ENCODE measurements at regions not wholly inside any gene's neighbourhood (a gene's known extent, or its start where the extent isn't known, plus 50 kb on each side); places are given as distances from the start of the nearest gene placed in this dataset.

GRCh38 chr11:28833670-28834069 lies 725.5 kb downstream of the METTL15 start:
- no peak for DNase-seq
- ChIA-PET POLR2A (no interaction called here), CTCF (no interaction called here)
- H3K4me1 Mint-ChIP-seq (ENCODE audit: low read depth) = no peaks in the 10 kb centered on the region
- H3K4me3 Mint-ChIP-seq = no peak overlapping the region
- peaks cover 7% of the 10 kb centered on the region for H3K9me3 Mint-ChIP-seq
- intact Hi-C loops (cut with micrococcal nuclease) = no loop called here
- no peaks in the 10 kb centered on the region for H3K36me3 Mint-ChIP-seq
- no peak overlapping the region for H3K27ac Mint-ChIP-seq
- no peaks in the 10 kb centered on the region for H3K27me3 Mint-ChIP-seq

GRCh38 chr11:28833169-28833568 lies 725.0 kb downstream of the METTL15 start:
- intact Hi-C loops (cut with micrococcal nuclease) = no loop called here
- Mint-ChIP-seq H3K9me3 (peaks cover 7% of the 10 kb centered on the region), H3K4me1 (ENCODE audit: low read depth) (no peaks in the 10 kb centered on the region), H3K36me3 (no peaks in the 10 kb centered on the region), H3K27ac (no peak overlapping the region), H3K4me3 (no peak overlapping the region), H3K27me3 (no peaks in the 10 kb centered on the region)
- no peak for DNase-seq
- POLR2A ChIA-PET = no interaction called here
- CTCF ChIA-PET = no interaction called here

GRCh38 chr11:28826807-28827206 lies 718.6 kb downstream of the METTL15 start:
- ChIA-PET CTCF (no interaction called here), POLR2A (no interaction called here)
- no peak for DNase-seq
- H3K36me3 Mint-ChIP-seq = no peaks in the 10 kb centered on the region
- intact Hi-C loops (cut with micrococcal nuclease) = no loop called here
- peaks cover 20% of the 10 kb centered on the region for H3K9me3 Mint-ChIP-seq
- H3K4me1 Mint-ChIP-seq (ENCODE audit: low read depth) = no peaks in the 10 kb centered on the region
- no peaks in the 10 kb centered on the region for H3K27me3 Mint-ChIP-seq
- H3K4me3 Mint-ChIP-seq = no peak overlapping the region
- no peak overlapping the region for H3K27ac Mint-ChIP-seq

GRCh38 chr11:28822576-28822975 lies 714.4 kb downstream of the METTL15 start:
- DNase-seq = no peak
- Mint-ChIP-seq H3K27me3 (no peaks in the 10 kb centered on the region), H3K36me3 (no peaks in the 10 kb centered on the region), H3K4me1 (ENCODE audit: low read depth) (no peaks in the 10 kb centered on the region), H3K9me3 (peaks cover 16% of the 10 kb centered on the region), H3K27ac (no peak overlapping the region), H3K4me3 (no peak overlapping the region)
- ChIA-PET POLR2A (no interaction called here), CTCF (no interaction called here)
- intact Hi-C loops (cut with micrococcal nuclease) = no loop called here

- CTCF ChIA-PET = no interaction called here
- H3K36me3 Mint-ChIP-seq = no peaks in the 10 kb centered on the region
- DNase-seq = no peak
- no peak overlapping the region for H3K4me3 Mint-ChIP-seq
- intact Hi-C loops (cut with micrococcal nuclease) = no loop called here
- no peaks in the 10 kb centered on the region for H3K4me1 Mint-ChIP-seq (ENCODE audit: low read depth)
- H3K27ac Mint-ChIP-seq = no peak overlapping the region
- POLR2A ChIA-PET = no interaction called here
- H3K27me3 Mint-ChIP-seq = no peaks in the 10 kb centered on the region
- peaks cover 5% of the 10 kb centered on the region for H3K9me3 Mint-ChIP-seq
These were observed 712.3 kb downstream of the METTL15 start for GRCh38 chr11:28820296-28820989.

- H3K27me3 Mint-ChIP-seq = no peaks in the 10 kb centered on the region
- H3K9me3 Mint-ChIP-seq = peaks cover 10% of the 10 kb centered on the region
- no peak overlapping the region for H3K27ac Mint-ChIP-seq
- no peaks in the 10 kb centered on the region for H3K4me1 Mint-ChIP-seq (ENCODE audit: low read depth)
- intact Hi-C loops (cut with micrococcal nuclease) = no loop called here
- ChIA-PET CTCF (no interaction called here), POLR2A (no interaction called here)
- H3K4me3 Mint-ChIP-seq = no peak overlapping the region
- no peaks in the 10 kb centered on the region for H3K36me3 Mint-ChIP-seq
- DNase-seq = no peak
These were observed 711.6 kb downstream of the METTL15 start for GRCh38 chr11:28819741-28820140.

GRCh38 chr11:28815110-28815509 lies 706.9 kb downstream of the METTL15 start:
- Mint-ChIP-seq H3K27me3 (no peaks in the 10 kb centered on the region), H3K4me1 (ENCODE audit: low read depth) (no peaks in the 10 kb centered on the region), H3K9me3 (peaks cover 11% of the 10 kb centered on the region), H3K27ac (no peak overlapping the region), H3K4me3 (no peak overlapping the region), H3K36me3 (no peaks in the 10 kb centered on the region)
- DNase-seq = no peak
- POLR2A ChIA-PET = no interaction called here
- intact Hi-C loops (cut with micrococcal nuclease) = no loop called here
- CTCF ChIA-PET = no interaction called here

GRCh38 chr11:28808771-28809170 lies 700.6 kb downstream of the METTL15 start:
- ChIA-PET POLR2A (no interaction called here), CTCF (no interaction called here)
- H3K4me3 Mint-ChIP-seq = no peak overlapping the region
- no peaks in the 10 kb centered on the region for H3K36me3 Mint-ChIP-seq
- no peaks in the 10 kb centered on the region for H3K27me3 Mint-ChIP-seq
- no peaks in the 10 kb centered on the region for H3K4me1 Mint-ChIP-seq (ENCODE audit: low read depth)
- H3K27ac Mint-ChIP-seq = no peak overlapping the region
- no peak for DNase-seq
- intact Hi-C loops (cut with micrococcal nuclease) = no loop called here
- peaks cover 3% of the 10 kb centered on the region for H3K9me3 Mint-ChIP-seq

GRCh38 chr11:28799316-28799715 lies 691.1 kb downstream of the METTL15 start:
- no peaks in the 10 kb centered on the region for H3K36me3 Mint-ChIP-seq
- no peak overlapping the region for H3K4me3 Mint-ChIP-seq
- DNase-seq = no peak
- ChIA-PET POLR2A (no interaction called here), CTCF (no interaction called here)
- H3K9me3 Mint-ChIP-seq = peaks cover 4% of the 10 kb centered on the region
- H3K27me3 Mint-ChIP-seq = no peaks in the 10 kb centered on the region
- H3K27ac Mint-ChIP-seq = no peak overlapping the region
- H3K4me1 Mint-ChIP-seq (ENCODE audit: low read depth) = no peaks in the 10 kb centered on the region
- intact Hi-C loops (cut with micrococcal nuclease) = no loop called here

GRCh38 chr11:28798286-28798685 lies 690.1 kb downstream of the METTL15 start:
- no peak for DNase-seq
- no peak overlapping the region for H3K4me3 Mint-ChIP-seq
- ChIA-PET POLR2A (no interaction called here), CTCF (no interaction called here)
- intact Hi-C loops (cut with micrococcal nuclease) = no loop called here
- no peaks in the 10 kb centered on the region for H3K27me3 Mint-ChIP-seq
- no peak overlapping the region for H3K27ac Mint-ChIP-seq
- no peaks in the 10 kb centered on the region for H3K36me3 Mint-ChIP-seq
- H3K4me1 Mint-ChIP-seq (ENCODE audit: low read depth) = no peaks in the 10 kb centered on the region
- peaks cover 4% of the 10 kb centered on the region for H3K9me3 Mint-ChIP-seq

- H3K27me3 Mint-ChIP-seq = no peaks in the 10 kb centered on the region
- H3K4me3 Mint-ChIP-seq = no peak overlapping the region
- CTCF ChIA-PET = no interaction called here
- DNase-seq = no peak
- H3K9me3 Mint-ChIP-seq = peaks cover under 1% of the 10 kb centered on the region
- H3K27ac Mint-ChIP-seq = no peak overlapping the region
- H3K4me1 Mint-ChIP-seq (ENCODE audit: low read depth) = no peaks in the 10 kb centered on the region
- POLR2A ChIA-PET = no interaction called here
- intact Hi-C loops (cut with micrococcal nuclease) = no loop called here
- no peaks in the 10 kb centered on the region for H3K36me3 Mint-ChIP-seq
These were observed 689.3 kb downstream of the METTL15 start for GRCh38 chr11:28797536-28797935.

- Mint-ChIP-seq H3K4me1 (ENCODE audit: low read depth) (no peaks in the 10 kb centered on the region), H3K27me3 (no peaks in the 10 kb centered on the region), H3K9me3 (peaks cover 13% of the 10 kb centered on the region), H3K27ac (no peak overlapping the region), H3K4me3 (no peak overlapping the region), H3K36me3 (no peaks in the 10 kb centered on the region)
- intact Hi-C loops (cut with micrococcal nuclease) = no loop called here
- CTCF ChIA-PET = no interaction called here
- no peak for DNase-seq
- POLR2A ChIA-PET = no interaction called here
These were observed 686.2 kb downstream of the METTL15 start for GRCh38 chr11:28794405-28794804.

- peaks cover 13% of the 10 kb centered on the region for H3K9me3 Mint-ChIP-seq
These were observed 685.1 kb downstream of the METTL15 start for GRCh38 chr11:28793282-28793738.

More at GRCh38 chr11:28793282-28793738, 685.1 kb downstream of the METTL15 start:
- no peaks in the 10 kb centered on the region for H3K4me1 Mint-ChIP-seq (ENCODE audit: low read depth)
- no peak overlapping the region for H3K4me3 Mint-ChIP-seq
- no peak for DNase-seq
- POLR2A ChIA-PET = no interaction called here
- H3K36me3 Mint-ChIP-seq = no peaks in the 10 kb centered on the region
- intact Hi-C loops (cut with micrococcal nuclease) = no loop called here
- H3K27ac Mint-ChIP-seq = no peak overlapping the region
- CTCF ChIA-PET = no interaction called here
- H3K27me3 Mint-ChIP-seq = no peaks in the 10 kb centered on the region
